ENCODE measurements at regions not wholly inside any gene's neighbourhood (a gene's known extent, or its start where the extent isn't known, plus 50 kb on each side); places are given as distances from the start of the nearest gene placed in this dataset.

DNA sequence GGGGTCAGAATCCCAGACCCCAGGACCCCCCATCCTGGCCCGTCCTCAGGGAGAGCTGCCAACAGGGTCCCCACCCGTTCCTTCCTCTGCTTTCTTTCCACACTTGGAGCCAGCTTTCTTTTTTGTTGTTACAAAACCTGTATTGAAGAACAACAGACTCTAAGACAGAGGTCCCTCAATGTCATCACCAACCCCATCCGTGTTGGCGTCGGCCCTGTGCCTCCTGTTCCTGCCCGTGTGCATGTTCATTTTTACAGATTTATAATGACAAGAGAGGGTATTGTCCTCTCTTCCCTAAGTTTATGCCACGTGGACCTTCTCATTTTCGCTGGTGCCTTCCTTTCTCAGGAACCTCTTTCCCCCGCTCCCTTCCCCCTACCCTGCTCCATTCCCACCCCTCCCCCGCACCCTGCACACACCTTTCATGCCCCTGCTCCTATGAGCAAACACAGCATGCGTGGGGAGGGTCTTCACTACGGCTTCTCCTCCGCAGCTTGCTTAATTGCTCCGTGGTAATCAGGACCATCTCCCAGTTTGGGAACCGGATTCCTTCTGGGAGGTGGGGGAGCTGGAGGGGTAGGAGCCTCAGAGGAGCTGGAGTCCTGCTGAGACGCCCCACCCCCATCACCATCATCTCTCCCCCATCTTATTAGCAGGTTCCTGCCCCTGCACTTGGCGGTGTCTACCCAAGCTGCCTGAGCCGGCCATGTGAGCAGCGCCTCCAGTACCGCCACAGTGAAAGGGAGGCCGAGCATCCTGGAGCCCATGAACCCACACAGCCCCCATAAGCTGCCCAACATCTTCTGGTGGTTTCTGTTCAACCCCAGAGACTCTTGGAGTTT is 88.0 kb upstream of the INSIG1 start:
- TF ChIP-seq, protein P1, sequence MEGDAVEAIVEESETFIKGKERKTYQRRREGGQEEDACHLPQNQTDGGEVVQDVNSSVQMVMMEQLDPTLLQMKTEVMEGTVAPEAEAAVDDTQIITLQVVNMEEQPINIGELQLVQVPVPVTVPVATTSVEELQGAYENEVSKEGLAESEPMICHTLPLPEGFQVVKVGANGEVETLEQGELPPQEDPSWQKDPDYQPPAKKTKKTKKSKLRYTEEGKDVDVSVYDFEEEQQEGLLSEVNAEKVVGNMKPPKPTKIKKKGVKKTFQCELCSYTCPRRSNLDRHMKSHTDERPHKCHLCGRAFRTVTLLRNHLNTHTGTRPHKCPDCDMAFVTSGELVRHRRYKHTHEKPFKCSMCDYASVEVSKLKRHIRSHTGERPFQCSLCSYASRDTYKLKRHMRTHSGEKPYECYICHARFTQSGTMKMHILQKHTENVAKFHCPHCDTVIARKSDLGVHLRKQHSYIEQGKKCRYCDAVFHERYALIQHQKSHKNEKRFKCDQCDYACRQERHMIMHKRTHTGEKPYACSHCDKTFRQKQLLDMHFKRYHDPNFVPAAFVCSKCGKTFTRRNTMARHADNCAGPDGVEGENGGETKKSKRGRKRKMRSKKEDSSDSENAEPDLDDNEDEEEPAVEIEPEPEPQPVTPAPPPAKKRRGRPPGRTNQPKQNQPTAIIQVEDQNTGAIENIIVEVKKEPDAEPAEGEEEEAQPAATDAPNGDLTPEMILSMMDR (IDR thresholded peaks at IDR 0.05) = no peak
- TF ChIP-seq POLR2AphosphoS5 (IDR thresholded peaks at IDR 0.05; ENCODE audit: insufficient read depth in 1 of 2, low read depth in 1 of 2) = no peak

Data from vagina (tissue), 2 donors.